ENCODE measurements at regions not wholly inside any gene's neighbourhood (a gene's known extent, or its start where the extent isn't known, plus 50 kb on each side); places are given as distances from the start of the nearest gene placed in this dataset.
A peak's percentile ranks its signal among the peaks of the same experiment; 100 is the strongest.

DNA sequence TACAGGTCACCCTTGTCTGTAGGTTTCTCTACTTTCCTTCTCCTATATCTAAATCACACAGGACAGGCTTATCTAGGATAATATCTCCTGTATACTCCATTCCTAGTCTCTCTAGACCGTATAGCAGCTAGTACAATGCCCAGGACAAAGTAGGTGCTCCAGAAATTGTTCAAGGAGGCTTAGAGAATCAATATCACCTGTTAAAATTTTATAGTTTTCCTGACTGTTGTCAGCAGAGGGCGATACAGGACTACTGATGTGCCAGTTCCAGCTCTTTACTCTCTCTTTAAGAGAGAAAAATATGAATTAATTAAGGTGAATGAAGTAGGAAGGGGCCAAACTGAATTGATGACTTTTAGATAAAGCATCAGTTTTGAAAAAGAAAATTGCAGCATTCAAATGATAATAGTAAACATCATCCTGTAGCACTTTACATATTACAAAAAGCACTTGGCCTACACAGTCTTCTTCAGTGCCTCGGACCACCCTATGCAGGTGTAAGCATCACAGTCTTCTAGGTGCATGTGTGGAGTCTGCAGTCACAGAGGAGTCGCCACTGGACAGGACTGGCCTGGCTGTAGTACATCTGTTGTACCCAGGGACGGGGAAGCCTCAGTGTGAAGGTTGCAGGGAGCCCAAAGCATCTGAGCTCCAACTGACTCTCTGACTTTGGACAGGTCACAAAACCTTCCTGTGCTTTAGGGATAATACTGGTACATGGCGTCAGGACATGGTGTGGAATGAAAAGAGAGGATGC lies 61.9 kb upstream of the MAX start:
- TF ChIP-seq, protein P1, sequence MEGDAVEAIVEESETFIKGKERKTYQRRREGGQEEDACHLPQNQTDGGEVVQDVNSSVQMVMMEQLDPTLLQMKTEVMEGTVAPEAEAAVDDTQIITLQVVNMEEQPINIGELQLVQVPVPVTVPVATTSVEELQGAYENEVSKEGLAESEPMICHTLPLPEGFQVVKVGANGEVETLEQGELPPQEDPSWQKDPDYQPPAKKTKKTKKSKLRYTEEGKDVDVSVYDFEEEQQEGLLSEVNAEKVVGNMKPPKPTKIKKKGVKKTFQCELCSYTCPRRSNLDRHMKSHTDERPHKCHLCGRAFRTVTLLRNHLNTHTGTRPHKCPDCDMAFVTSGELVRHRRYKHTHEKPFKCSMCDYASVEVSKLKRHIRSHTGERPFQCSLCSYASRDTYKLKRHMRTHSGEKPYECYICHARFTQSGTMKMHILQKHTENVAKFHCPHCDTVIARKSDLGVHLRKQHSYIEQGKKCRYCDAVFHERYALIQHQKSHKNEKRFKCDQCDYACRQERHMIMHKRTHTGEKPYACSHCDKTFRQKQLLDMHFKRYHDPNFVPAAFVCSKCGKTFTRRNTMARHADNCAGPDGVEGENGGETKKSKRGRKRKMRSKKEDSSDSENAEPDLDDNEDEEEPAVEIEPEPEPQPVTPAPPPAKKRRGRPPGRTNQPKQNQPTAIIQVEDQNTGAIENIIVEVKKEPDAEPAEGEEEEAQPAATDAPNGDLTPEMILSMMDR (IDR thresholded peaks at IDR 0.05) = peak; percentile 55 to 72 (median 62)
- no peak for TF ChIP-seq POLR2A (IDR thresholded peaks at IDR 0.05)
